HepG2 (cell line): ENCODE measurements at regions not wholly inside any gene's neighbourhood (a gene's known extent, or its start where the extent isn't known, plus 50 kb on each side); places are given as distances from the start of the nearest gene placed in this dataset.

Source experiments
- AHDC1 ChIP-seq: sonication (generic); formaldehyde crosslinking; IDR thresholded peaks from 2 replicates; pipeline ENCODE4 v1.5.1; 2020; ENCODE audit warnings: mild to moderate bottlenecking, missing genetic modification reagents, borderline replicate concordance
- ARNT2 ChIP-seq: sonication (generic); formaldehyde crosslinking; IDR thresholded peaks from 2 replicates; pipeline ENCODE4 v1.8.0; 2022; ENCODE audit warnings: mild to moderate bottlenecking, low read depth, missing genetic modification reagents, moderate library complexity
- BCL3 ChIP-seq: sonication (generic); formaldehyde crosslinking; IDR thresholded peaks from 2 replicates; pipeline ENCODE4 v1.5.1; 2020; ENCODE audit warnings: mild to moderate bottlenecking, missing genetic modification reagents, moderate library complexity
- CHD2 ChIP-seq: IDR thresholded peaks from 2 replicates; pipeline ENCODE4 v1.6.1; 2011; ENCODE audit warnings: low read depth, low read length, improper control_type of control experiment
- CTCF ChIP-seq: sonication (generic); formaldehyde crosslinking; IDR thresholded peaks from 2 replicates; pipeline ENCODE4 v1.5.0; 2020; ENCODE audit warnings: mild to moderate bottlenecking, missing genetic modification reagents, moderate library complexity
- DBP ChIP-seq: sonication (generic); formaldehyde crosslinking; IDR thresholded peaks from 2 replicates; pipeline ENCODE4 v1.4.0; 2020; ENCODE audit warnings: missing genetic modification reagents; ENCODE audit errors: not compliant biosample characterization
- HNF4A ChIP-seq: sonication (generic); formaldehyde crosslinking; IDR thresholded peaks from 2 replicates; pipeline ENCODE4 v1.4.0; 2020; ENCODE audit warnings: missing genetic modification reagents
- KDM6A ChIP-seq: IDR thresholded peaks from 2 replicates; pipeline ENCODE4 v1.6.1; 2016; ENCODE audit warnings: low read depth
- MIER3 ChIP-seq: IDR thresholded peaks from 2 replicates; pipeline ENCODE4 v1.6.1; 2016; ENCODE audit warnings: missing compliant biosample characterization, borderline replicate concordance
- RAD51 ChIP-seq: fragments of 450-650 bp; IDR thresholded peaks from 2 replicates; pipeline ENCODE4 v1.6.1; 2016; ENCODE audit warnings: borderline replicate concordance
- STAG1 ChIP-seq: sonication (generic); formaldehyde crosslinking; IDR thresholded peaks from 2 replicates; pipeline ENCODE4 v1.4.0; 2020; ENCODE audit warnings: missing genetic modification reagents

DNA sequence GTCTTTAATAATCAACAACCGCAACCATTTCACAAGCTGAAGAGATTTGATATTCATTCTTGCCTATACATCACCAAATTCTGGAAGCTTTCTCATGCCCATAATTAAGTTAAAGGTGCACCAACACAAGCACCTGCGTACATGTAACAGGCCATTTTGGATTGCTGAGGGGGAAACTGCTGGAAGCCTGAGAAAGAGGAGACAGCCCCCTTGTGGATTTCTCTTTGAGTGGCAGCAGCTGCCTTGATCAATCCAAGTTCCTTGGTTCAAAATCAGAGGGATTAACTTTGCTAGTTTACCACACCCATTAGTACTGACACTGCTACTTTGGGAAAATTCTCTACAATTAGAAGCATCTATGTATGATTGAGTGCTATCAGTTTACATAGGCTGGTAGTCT lies 321.1 kb downstream of the NOVA1 start (continued):
- TF ChIP-seq MIER3 (no peak), DBP (no peak), ARNT2 (CRISPR knock-in tag) (no peak), KDM6A (no peak), AHDC1 (CRISPR knock-in tag) (no peak), CHD2 (no peak), RAD51 (no peak), CTCF (0 out of 2 replicates have a peak, but pooled peaks have one; percentile 12), BCL3 (CRISPR knock-in tag) (no peak), HNF4A (CRISPR knock-in tag) (no peak), STAG1 (CRISPR knock-in tag) (peak; percentile 11; the same call in 1 of the 2 replicates)
